Activated CD8-positive, alpha-beta T cell treated with anti-CD3 and anti-CD28 coated beads for 36 hours (primary cell): ENCODE measurements at regions not wholly inside any gene's neighbourhood (a gene's known extent, or its start where the extent isn't known, plus 50 kb on each side); places are given as distances from the start of the nearest gene placed in this dataset.
"Not testable (repeated sequence)": the region's sequence is repeated elsewhere in the genome, so short reads cannot be mapped to it uniquely, and the experiment has no call there.

Experiments used
- ATAC-seq: fragments of 200-7000 bp; cut with Tn5 transposase; one replicate; pipeline ENCODE4 v1.10.0; 2021; ENCODE audit warnings: mild to moderate bottlenecking, moderate library complexity
- CTCF ChIA-PET: fragments of 350-600 bp; sonication (Branson Sonifier 250); formaldehyde crosslinking; loops from one replicate; lab custom pipeline; 2021; ENCODE audit warnings: antibody characterized with exemption; lab: Charles Lee
- POLR2A ChIA-PET: fragments of 350-600 bp; sonication (Branson Sonifier 250); formaldehyde crosslinking; loops from one replicate; lab custom pipeline; 2021; ENCODE audit warnings: antibody characterized with exemption; lab: Charles Lee
- DNase-seq: peaks from one replicate; pipeline ENCODE4 v3.0.0-alpha.2; 2020
- H3K27ac Mint-ChIP-seq: one replicate; pipeline ENCODE4 v1.8.0; 2021; ENCODE audit warnings: mild to moderate bottlenecking, mixed read lengths
- H3K27me3 Mint-ChIP-seq: one replicate; pipeline ENCODE4 v1.8.0; 2021; ENCODE audit warnings: mixed read lengths
- H3K36me3 Mint-ChIP-seq: one replicate; pipeline ENCODE4 v1.8.0; 2021; ENCODE audit warnings: low read depth, mixed read lengths
- H3K4me1 Mint-ChIP-seq: one replicate; pipeline ENCODE4 v1.8.0; 2021; ENCODE audit warnings: low read depth, mixed read lengths
- H3K4me3 Mint-ChIP-seq: one replicate; pipeline ENCODE4 v1.8.0; 2021; ENCODE audit warnings: mild to moderate bottlenecking, moderate library complexity, mixed read lengths
- H3K9me3 Mint-ChIP-seq: one replicate; pipeline ENCODE4 v1.8.0; 2021; ENCODE audit warnings: mixed read lengths
- intact Hi-C: fragments of 100-400 bp; cut with micrococcal nuclease; formaldehyde crosslinking; loops from one replicate; pipeline ENCODE4 v1.10.0; 2022
- TF ChIP-seq, protein P1 (sequence below): fragments of 200-600 bp; IDR thresholded peaks from one replicate; pipeline ENCODE4 v1.8.0; 2022; ENCODE audit warnings: antibody characterized with exemption, mild to moderate bottlenecking

GRCh38 chr1:99062192-99062591 is 57.5 kb upstream of the PLPPR5 start:
- Mint-ChIP-seq H3K4me1 (no peaks in the 10 kb centered on the region), H3K36me3 (no peaks in the 10 kb centered on the region), H3K9me3 (no peaks in the 10 kb centered on the region), H3K27me3 (peaks cover 7% of the 10 kb centered on the region), H3K4me3 (no peak overlapping the region), H3K27ac (no peak overlapping the region)
- no peak for DNase-seq
- no peak for ATAC-seq
- TF ChIP-seq, protein P1, sequence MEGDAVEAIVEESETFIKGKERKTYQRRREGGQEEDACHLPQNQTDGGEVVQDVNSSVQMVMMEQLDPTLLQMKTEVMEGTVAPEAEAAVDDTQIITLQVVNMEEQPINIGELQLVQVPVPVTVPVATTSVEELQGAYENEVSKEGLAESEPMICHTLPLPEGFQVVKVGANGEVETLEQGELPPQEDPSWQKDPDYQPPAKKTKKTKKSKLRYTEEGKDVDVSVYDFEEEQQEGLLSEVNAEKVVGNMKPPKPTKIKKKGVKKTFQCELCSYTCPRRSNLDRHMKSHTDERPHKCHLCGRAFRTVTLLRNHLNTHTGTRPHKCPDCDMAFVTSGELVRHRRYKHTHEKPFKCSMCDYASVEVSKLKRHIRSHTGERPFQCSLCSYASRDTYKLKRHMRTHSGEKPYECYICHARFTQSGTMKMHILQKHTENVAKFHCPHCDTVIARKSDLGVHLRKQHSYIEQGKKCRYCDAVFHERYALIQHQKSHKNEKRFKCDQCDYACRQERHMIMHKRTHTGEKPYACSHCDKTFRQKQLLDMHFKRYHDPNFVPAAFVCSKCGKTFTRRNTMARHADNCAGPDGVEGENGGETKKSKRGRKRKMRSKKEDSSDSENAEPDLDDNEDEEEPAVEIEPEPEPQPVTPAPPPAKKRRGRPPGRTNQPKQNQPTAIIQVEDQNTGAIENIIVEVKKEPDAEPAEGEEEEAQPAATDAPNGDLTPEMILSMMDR: no peak
- intact Hi-C loops: no loop called here
- CTCF ChIA-PET: no interaction called here
- POLR2A ChIA-PET: no interaction called here

DNA sequence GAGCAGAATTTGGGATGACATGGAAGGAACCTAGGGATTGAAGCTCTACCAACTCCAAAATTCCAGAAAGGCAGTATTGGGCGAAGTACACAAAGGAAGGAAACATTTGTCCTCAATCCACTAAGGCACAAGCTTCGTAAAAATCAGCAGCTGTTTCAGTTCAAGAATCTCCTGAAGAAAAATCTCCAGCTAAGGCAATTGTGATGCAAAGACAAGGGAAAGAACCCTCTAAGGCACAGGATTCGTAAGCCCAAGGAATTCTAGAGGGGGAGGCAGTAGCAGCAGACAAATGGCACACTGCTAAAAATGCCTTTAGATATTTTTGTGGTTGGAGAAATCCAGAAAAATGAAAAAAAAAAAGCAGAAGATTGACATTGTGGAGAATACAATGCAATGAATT is 64.5 kb upstream of the PLPPR5 start:
- ATAC-seq (no peak), DNase-seq (no peak)
- Mint-ChIP-seq H3K36me3 (no peaks in the 10 kb centered on the region), H3K27me3 (peaks cover 4% of the 10 kb centered on the region), H3K4me1 (no peaks in the 10 kb centered on the region), H3K9me3 (no peaks in the 10 kb centered on the region), H3K27ac (no peak overlapping the region), H3K4me3 (no peak overlapping the region)
- TF ChIP-seq, protein P1: no peak
- POLR2A ChIA-PET: no interaction called here
- intact Hi-C loops: no loop called here
- CTCF ChIA-PET: no interaction called here

GRCh38 chr1:99078529-99078928 is 73.9 kb upstream of the PLPPR5 start:
- CTCF ChIA-PET, H3K4me1 Mint-ChIP-seq, H3K36me3 Mint-ChIP-seq: not testable (repeated sequence)

DNA sequence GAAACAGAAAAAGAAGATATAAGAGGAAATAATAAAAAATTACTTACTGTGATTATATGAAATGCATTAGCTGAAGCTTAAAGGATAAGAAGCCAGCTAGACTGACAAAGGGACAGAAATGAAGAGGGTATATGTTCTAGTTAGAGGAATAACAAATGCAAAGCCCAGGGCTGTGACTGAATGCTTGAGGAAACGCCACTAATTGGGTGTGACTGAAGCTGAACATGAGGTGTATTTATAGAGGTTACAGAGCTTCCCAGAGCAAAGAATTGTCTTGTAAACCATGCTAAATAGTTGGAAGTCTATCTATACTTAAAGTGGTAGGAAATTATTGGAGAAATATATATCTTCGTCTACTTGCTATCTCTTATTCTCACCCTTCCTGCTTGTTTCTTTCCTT is 77.7 kb upstream of the PLPPR5 start:
- no peaks in the 10 kb centered on the region for H3K9me3 Mint-ChIP-seq
- H3K36me3 Mint-ChIP-seq: no peaks in the 10 kb centered on the region
- ATAC-seq (no peak), DNase-seq (no peak)
- intact Hi-C loops: no loop called here
- ChIA-PET POLR2A (no interaction called here), CTCF (no interaction called here)
- H3K27ac Mint-ChIP-seq: no peak overlapping the region
- TF ChIP-seq, protein P1: no peak
- no peak overlapping the region for H3K4me3 Mint-ChIP-seq
- no peaks in the 10 kb centered on the region for H3K27me3 Mint-ChIP-seq
- no peaks in the 10 kb centered on the region for H3K4me1 Mint-ChIP-seq

More at GRCh38 chr1:99078529-99078928, 73.9 kb upstream of the PLPPR5 start:
- intact Hi-C loops, H3K9me3 Mint-ChIP-seq, H3K4me3 Mint-ChIP-seq, H3K27ac Mint-ChIP-seq, ATAC-seq, DNase-seq, POLR2A ChIA-PET, H3K27me3 Mint-ChIP-seq: not testable (repeated sequence)

- no peak overlapping the region for H3K4me3 Mint-ChIP-seq
- ChIA-PET CTCF (no interaction called here), POLR2A (no interaction called here)
- H3K4me1 Mint-ChIP-seq: no peaks in the 10 kb centered on the region
- ATAC-seq: no peak
- H3K9me3 Mint-ChIP-seq: no peaks in the 10 kb centered on the region
- TF ChIP-seq, protein P1: no peak
- no peaks in the 10 kb centered on the region for H3K27me3 Mint-ChIP-seq
- intact Hi-C loops: no loop called here
- H3K36me3 Mint-ChIP-seq: no peaks in the 10 kb centered on the region
- no peak for DNase-seq
- no peak overlapping the region for H3K27ac Mint-ChIP-seq
Observed at GRCh38 chr1:99083338-99083737, 78.7 kb upstream of the PLPPR5 start.

DNA sequence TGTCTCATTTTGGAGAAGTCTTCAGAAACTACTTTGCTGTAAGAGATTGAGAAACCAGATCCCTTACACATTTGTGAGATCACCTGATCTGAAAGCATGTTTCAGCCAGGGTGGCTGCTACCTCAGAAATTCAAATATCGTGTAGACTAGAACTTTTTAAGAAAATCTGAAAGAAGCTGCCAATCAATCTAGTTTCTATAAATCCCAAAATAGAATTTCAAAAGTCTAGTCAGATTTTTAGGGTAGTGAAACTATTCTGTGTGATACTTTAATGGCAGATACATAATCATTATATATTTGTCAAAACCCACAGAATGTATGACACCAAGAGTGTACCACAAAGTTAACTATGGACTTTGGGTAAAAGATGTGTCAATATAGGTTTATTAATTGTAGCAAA is 79.9 kb upstream of the PLPPR5 start:
- no peak for DNase-seq
- no peaks in the 10 kb centered on the region for H3K4me1 Mint-ChIP-seq
- no peak for ATAC-seq
- no peak overlapping the region for H3K27ac Mint-ChIP-seq
- no peaks in the 10 kb centered on the region for H3K36me3 Mint-ChIP-seq
- intact Hi-C loops: no loop called here
- CTCF ChIA-PET: no interaction called here
- POLR2A ChIA-PET: no interaction called here
- no peaks in the 10 kb centered on the region for H3K9me3 Mint-ChIP-seq
- TF ChIP-seq, protein P1: no peak
- H3K4me3 Mint-ChIP-seq: no peak overlapping the region
- no peaks in the 10 kb centered on the region for H3K27me3 Mint-ChIP-seq
